GM19397 (cell line): ENCODE measurements at regions not wholly inside any gene's neighbourhood (a gene's known extent, or its start where the extent isn't known, plus 50 kb on each side); places are given as distances from the start of the nearest gene placed in this dataset.

ENCODE experiments used
- ATAC-seq: cut with Tn5 transposase; IDR thresholded peaks from one replicate; pipeline ENCODE4 v1.9.1; 2021; ENCODE audit warnings: mild to moderate bottlenecking, moderate library complexity; ENCODE audit not compliant: unreplicated experiment

GRCh38 chr1:80059940-80060339 is 1053.4 kb upstream of the ADGRL4 start:
- ATAC-seq = no peak

- no peak for ATAC-seq
Measured at GRCh38 chr1:80056179-80056578, 1049.6 kb upstream of the ADGRL4 start.

GRCh38 chr1:80054129-80054528 is 1047.6 kb upstream of the ADGRL4 start:
- no peak for ATAC-seq

- ATAC-seq = no peak
Measured at GRCh38 chr1:80053613-80054012, 1047.1 kb upstream of the ADGRL4 start.

- no peak for ATAC-seq
Measured at GRCh38 chr1:80050523-80050922, 1044.0 kb upstream of the ADGRL4 start.

GRCh38 chr1:80050085-80050484 is 1043.6 kb upstream of the ADGRL4 start:
- ATAC-seq = no peak

GRCh38 chr1:80048716-80049115 is 1042.2 kb upstream of the ADGRL4 start:
- ATAC-seq = no peak

- ATAC-seq = no peak
Measured at GRCh38 chr1:80047791-80048190, 1041.3 kb upstream of the ADGRL4 start.

- no peak for ATAC-seq
Measured at GRCh38 chr1:80044662-80045061, 1038.1 kb upstream of the ADGRL4 start.

- ATAC-seq = no peak
Measured at GRCh38 chr1:80036690-80037432, 1030.3 kb upstream of the ADGRL4 start.

- ATAC-seq = no peak
Measured at GRCh38 chr1:80023358-80023757, 1016.8 kb upstream of the ADGRL4 start.

GRCh38 chr1:80021891-80022290 is 1015.4 kb upstream of the ADGRL4 start:
- ATAC-seq = no peak

GRCh38 chr1:80018348-80018747 is 1011.8 kb upstream of the ADGRL4 start:
- no peak for ATAC-seq

- no peak for ATAC-seq
Measured at GRCh38 chr1:80008934-80009333, 1002.4 kb upstream of the ADGRL4 start.

- no peak for ATAC-seq
Measured at GRCh38 chr1:80003250-80003649, 996.7 kb upstream of the ADGRL4 start.

- ATAC-seq = no peak
Measured at GRCh38 chr1:79988401-79988800, 981.9 kb upstream of the ADGRL4 start.

GRCh38 chr1:79982211-79982610 is 975.7 kb upstream of the ADGRL4 start:
- no peak for ATAC-seq

GRCh38 chr1:79981481-79981880 is 975.0 kb upstream of the ADGRL4 start:
- no peak for ATAC-seq

GRCh38 chr1:79979346-79979745 is 972.8 kb upstream of the ADGRL4 start:
- ATAC-seq = no peak

GRCh38 chr1:79976287-79976686 is 969.8 kb upstream of the ADGRL4 start:
- ATAC-seq = no peak

GRCh38 chr1:79974659-79975058 is 968.1 kb upstream of the ADGRL4 start:
- ATAC-seq = no peak

- no peak for ATAC-seq
Measured at GRCh38 chr1:79969886-79970285, 963.4 kb upstream of the ADGRL4 start.

- no peak for ATAC-seq
Measured at GRCh38 chr1:79966438-79966837, 959.9 kb upstream of the ADGRL4 start.
